Keratinocyte (primary cell): ENCODE measurements at regions not wholly inside any gene's neighbourhood (a gene's known extent, or its start where the extent isn't known, plus 50 kb on each side); places are given as distances from the start of the nearest gene placed in this dataset.

Source experiments
- DNase-seq: peaks from one replicate; pipeline ENCODE4 v3.0.0-alpha.2; 2011; ENCODE audit warnings: low read depth, missing footprints, low spot score
- FAIRE-seq: peaks from 2 replicates; lab custom pipeline; 2011; peaks lifted over from hg19 to GRCh38; lab: Jason Lieb, UNC
- H2AFZ ChIP-seq: 2 replicates; pipeline ENCODE4 v1.6.0; 2012; ENCODE audit warnings: low read length, control low read depth, inconsistent platforms; ENCODE audit not compliant: control insufficient read depth
- H3K27ac ChIP-seq: 2 replicates; pipeline ENCODE4 v1.5.1; 2011; ENCODE audit warnings: low read length; ENCODE audit not compliant: control insufficient read depth, insufficient read depth
- H3K27me3 ChIP-seq: 3 replicates; pipeline ENCODE4 v1.6.0; 2011; ENCODE audit warnings: low read length; ENCODE audit not compliant: control insufficient read depth, insufficient read depth; ENCODE audit errors: extremely low read depth
- H3K36me3 ChIP-seq, 2 experiments: 2 replicates in 1 of 2; 3 replicates in 1 of 2; pipeline ENCODE4 v1.5.1; 2011; ENCODE audit warnings: low read length in 2 of 2, mild to moderate bottlenecking in 1 of 2; ENCODE audit not compliant: control insufficient read depth in 2 of 2, insufficient read depth in 2 of 2; ENCODE audit errors: extremely low read depth in 1 of 2
- H3K4me1 ChIP-seq: 3 replicates; pipeline ENCODE4 v1.5.1; 2011; ENCODE audit warnings: low read length; ENCODE audit not compliant: control insufficient read depth, insufficient read depth; ENCODE audit errors: extremely low read depth
- H3K4me2 ChIP-seq: 3 replicates; pipeline ENCODE4 v1.6.0; 2011; ENCODE audit warnings: low read depth, low read length; ENCODE audit not compliant: control insufficient read depth, insufficient read depth; ENCODE audit errors: extremely low read depth
- H3K4me3 ChIP-seq, 3 experiments: fragments of 200-600 bp in 1 of 3; sonication (generic) in 1 of 3; 2 replicates in 2 of 3; 3 replicates in 1 of 3; pipeline ENCODE4 v1.5.1; 2011 to 2016; ENCODE audit warnings: low read length in 3 of 3, mild to moderate bottlenecking in 3 of 3, control low read depth in 2 of 3, inconsistent platforms in 1 of 3, low read depth in 1 of 3, mixed read lengths in 1 of 3, mixed run types in 1 of 3, moderate library complexity in 1 of 3; ENCODE audit not compliant: control insufficient read depth in 2 of 3, insufficient read depth in 2 of 3; ENCODE audit errors: extremely low read depth in 1 of 3
- H3K79me2 ChIP-seq: 2 replicates; pipeline ENCODE4 v1.6.0; 2012; ENCODE audit warnings: low read length; ENCODE audit not compliant: control insufficient read depth, insufficient read depth
- H3K9ac ChIP-seq: 3 replicates; pipeline ENCODE4 v1.6.0; 2011; ENCODE audit warnings: low read length; ENCODE audit not compliant: control insufficient read depth, insufficient read depth; ENCODE audit errors: extremely low read depth
- H3K9me1 ChIP-seq: 3 replicates; pipeline ENCODE4 v1.6.0; 2011; ENCODE audit warnings: low read length; ENCODE audit not compliant: control insufficient read depth, insufficient read depth; ENCODE audit errors: extremely low read depth
- H3K9me3 ChIP-seq: 2 replicates; pipeline ENCODE4 v1.5.1; 2012; ENCODE audit warnings: low read depth, low read length; ENCODE audit not compliant: control insufficient read depth
- H4K20me1 ChIP-seq: 3 replicates; pipeline ENCODE4 v1.6.0; 2011; ENCODE audit warnings: low read length; ENCODE audit not compliant: control insufficient read depth, insufficient read depth; ENCODE audit errors: extremely low read depth
- EZH2 ChIP-seq: IDR thresholded peaks from one replicate; pipeline ENCODE4 v1.6.1; 2012; ENCODE audit warnings: inconsistent platforms, mild to moderate bottlenecking, low read length, moderate library complexity
- dilution Hi-C: fragments of 300-500 bp; cut with MboI; formaldehyde crosslinking; loops from one replicate; pipeline ENCODE4 v1.7.0; 2020; ENCODE audit warnings: low sequenced_read_pairs; ENCODE audit not compliant: extremely low pct_ligation_motif_present
- TF ChIP-seq, protein P1 (sequence below), 3 experiments: IDR thresholded peaks in 1 of 3; conservative IDR thresholded peaks in 1 of 3; optimal IDR thresholded peaks in 1 of 3; 2 replicates in 2 of 3; 3 replicates in 1 of 3; pipeline versions ENCODE3 to v1.5.1; 2011; ENCODE audit warnings: low read length in 3 of 3, mild to moderate bottlenecking in 3 of 3, moderate library complexity in 2 of 3, control low read depth in 1 of 3, inconsistent platforms in 1 of 3; ENCODE audit not compliant: insufficient read depth in 2 of 3; ENCODE audit errors: extremely low read depth in 1 of 3

DNA sequence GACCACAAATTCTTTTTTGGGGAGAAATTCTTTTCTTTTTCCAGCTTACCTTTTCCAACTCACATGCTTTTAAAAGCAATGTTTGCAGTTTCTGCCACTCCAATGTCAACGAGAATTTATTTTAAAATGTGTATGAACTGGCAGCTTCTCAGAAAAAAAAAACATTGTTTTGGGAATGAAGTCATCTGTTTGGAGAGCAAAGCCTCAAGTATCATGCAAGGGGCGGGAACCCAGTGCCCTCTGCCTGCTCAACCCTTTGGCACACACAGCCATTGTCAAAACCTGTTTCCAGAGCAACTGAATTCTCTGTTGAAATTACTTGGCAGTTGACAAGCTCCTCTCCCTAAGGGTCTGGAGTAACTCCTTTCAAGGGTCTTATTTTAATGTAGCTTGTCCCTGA lies 128.5 kb downstream of the QPCT start:
- no peak overlapping the region for H3K9ac ChIP-seq
- no peak overlapping the region for H3K4me2 ChIP-seq
- H4K20me1 ChIP-seq: no peaks in the 10 kb centered on the region
- FAIRE-seq (no peak), DNase-seq (no peak)
- no peak overlapping the region for H3K4me3 ChIP-seq
- no peak overlapping the region for H2AFZ ChIP-seq
- H3K27me3 ChIP-seq: no peaks in the 10 kb centered on the region
- dilution Hi-C loops: no loop called here
- no peaks in the 10 kb centered on the region for H3K79me2 ChIP-seq
- H3K4me1 ChIP-seq: no peaks in the 10 kb centered on the region
- no peaks in the 10 kb centered on the region for H3K9me1 ChIP-seq
- no peaks in the 10 kb centered on the region for H3K9me3 ChIP-seq
- no peaks in the 10 kb centered on the region for H3K36me3 ChIP-seq
- TF ChIP-seq, protein P1, sequence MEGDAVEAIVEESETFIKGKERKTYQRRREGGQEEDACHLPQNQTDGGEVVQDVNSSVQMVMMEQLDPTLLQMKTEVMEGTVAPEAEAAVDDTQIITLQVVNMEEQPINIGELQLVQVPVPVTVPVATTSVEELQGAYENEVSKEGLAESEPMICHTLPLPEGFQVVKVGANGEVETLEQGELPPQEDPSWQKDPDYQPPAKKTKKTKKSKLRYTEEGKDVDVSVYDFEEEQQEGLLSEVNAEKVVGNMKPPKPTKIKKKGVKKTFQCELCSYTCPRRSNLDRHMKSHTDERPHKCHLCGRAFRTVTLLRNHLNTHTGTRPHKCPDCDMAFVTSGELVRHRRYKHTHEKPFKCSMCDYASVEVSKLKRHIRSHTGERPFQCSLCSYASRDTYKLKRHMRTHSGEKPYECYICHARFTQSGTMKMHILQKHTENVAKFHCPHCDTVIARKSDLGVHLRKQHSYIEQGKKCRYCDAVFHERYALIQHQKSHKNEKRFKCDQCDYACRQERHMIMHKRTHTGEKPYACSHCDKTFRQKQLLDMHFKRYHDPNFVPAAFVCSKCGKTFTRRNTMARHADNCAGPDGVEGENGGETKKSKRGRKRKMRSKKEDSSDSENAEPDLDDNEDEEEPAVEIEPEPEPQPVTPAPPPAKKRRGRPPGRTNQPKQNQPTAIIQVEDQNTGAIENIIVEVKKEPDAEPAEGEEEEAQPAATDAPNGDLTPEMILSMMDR (optimal IDR thresholded peaks at IDR 0.05 in 1 of 3, IDR thresholded peaks at IDR 0.05 in 1 of 3, conservative IDR thresholded peaks at IDR 0.05 in 1 of 3; ENCODE audit: extremely low read depth in 1 of 3, insufficient read depth in 2 of 3, low read length in 3 of 3): no peak
- no peak for TF ChIP-seq EZH2
- H3K27ac ChIP-seq: no peak overlapping the region

DNA sequence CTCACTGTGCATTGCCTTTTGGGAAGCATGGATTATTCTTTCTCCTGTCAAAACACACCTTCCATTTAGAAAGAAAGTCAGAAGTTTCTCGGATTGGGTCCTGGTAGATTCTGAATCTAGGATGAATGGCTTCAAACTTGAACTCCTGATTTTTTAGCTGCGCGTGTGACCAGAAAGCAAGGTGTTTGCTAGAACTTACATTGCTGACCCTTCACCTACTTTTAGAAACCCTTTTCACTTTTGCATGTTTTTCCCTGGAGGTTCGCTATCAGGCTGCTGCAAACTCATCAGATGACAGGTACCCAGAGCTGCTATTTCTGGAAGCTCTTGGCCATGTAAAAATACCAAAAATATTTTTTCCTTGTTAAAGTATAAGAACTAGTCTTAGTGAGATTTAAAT lies 132.0 kb downstream of the QPCT start:
- dilution Hi-C loops: no loop called here
- H3K4me1 ChIP-seq: no peaks in the 10 kb centered on the region
- FAIRE-seq: no peak

More for the DNA sequence above, 132.0 kb downstream of the QPCT start:
- Histone ChIP-seq H3K79me2 (no peaks in the 10 kb centered on the region), H3K27me3 (no peaks in the 10 kb centered on the region), H3K9me3 (no peaks in the 10 kb centered on the region), H3K4me2 (no peak overlapping the region), H2AFZ (no peak overlapping the region), H4K20me1 (no peaks in the 10 kb centered on the region), H3K9me1 (no peaks in the 10 kb centered on the region), H3K36me3 (no peaks in the 10 kb centered on the region), H3K27ac (no peak overlapping the region), H3K4me3 (no peak overlapping the region), H3K9ac (no peak overlapping the region)
- DNase-seq: no peak
- TF ChIP-seq EZH2: no peak
- TF ChIP-seq, protein P1 (optimal IDR thresholded peaks at IDR 0.05 in 1 of 3, IDR thresholded peaks at IDR 0.05 in 1 of 3, conservative IDR thresholded peaks at IDR 0.05 in 1 of 3; ENCODE audit: extremely low read depth in 1 of 3, insufficient read depth in 2 of 3, low read length in 3 of 3): no peak
